Fibroblast of peridontal ligament (primary cell): ENCODE measurements at regions not wholly inside any gene's neighbourhood (a gene's known extent, or its start where the extent isn't known, plus 50 kb on each side); places are given as distances from the start of the nearest gene placed in this dataset.
A peak's percentile ranks its signal among the peaks of the same experiment; 100 is the strongest.
"Not testable (repeated sequence)": the region's sequence is repeated elsewhere in the genome, so short reads cannot be mapped to it uniquely, and the experiment has no call there.

Source experiments
- DNase-seq: peaks from one replicate; pipeline ENCODE4 v3.0.0-alpha.2; 2010; ENCODE audit errors: extremely low read depth

DNA sequence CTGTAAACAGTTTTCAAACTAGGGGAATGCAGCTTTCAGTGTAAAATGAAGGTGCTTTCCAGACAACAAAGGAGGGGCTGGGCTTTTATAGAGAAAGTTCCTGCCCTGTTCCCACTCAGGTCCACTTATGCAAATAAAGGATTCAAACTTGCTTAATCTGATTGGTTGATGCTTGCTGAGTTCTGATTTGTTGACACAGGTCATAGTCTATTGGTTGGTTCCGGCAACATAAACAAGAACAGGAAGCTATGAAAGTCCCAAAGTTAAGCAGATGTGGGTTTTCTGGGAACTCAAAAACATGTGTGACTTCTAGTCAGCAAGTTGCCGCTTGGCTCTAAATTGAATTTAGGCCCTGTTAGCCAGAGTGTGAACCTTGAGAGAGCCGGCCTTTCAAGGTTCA, 194.2 kb upstream of the SVIL start:
- DNase-seq, result no peak

DNA sequence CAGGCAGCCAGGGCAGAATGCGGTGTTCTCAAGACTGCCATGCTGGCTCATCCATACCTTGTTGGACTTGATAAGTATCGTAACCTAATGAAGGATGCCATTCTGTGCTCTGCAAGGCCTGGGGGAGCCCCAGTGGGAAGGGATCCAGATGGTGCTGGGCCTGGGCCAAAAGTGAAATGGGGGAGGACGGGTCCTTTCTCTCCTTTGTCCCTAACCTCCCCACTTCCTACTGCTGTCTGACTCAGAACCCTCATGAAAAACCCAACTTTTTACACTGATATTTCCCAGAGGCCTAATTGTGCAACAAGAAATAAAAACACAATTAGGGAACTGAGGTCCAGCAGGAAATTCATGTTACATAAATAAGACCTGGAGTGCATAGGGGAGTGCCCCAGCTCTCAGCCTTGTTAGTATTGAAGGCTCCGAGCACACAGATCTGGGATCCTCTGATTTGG, 193.7 kb upstream of the SVIL start:
- no peak for DNase-seq

DNA sequence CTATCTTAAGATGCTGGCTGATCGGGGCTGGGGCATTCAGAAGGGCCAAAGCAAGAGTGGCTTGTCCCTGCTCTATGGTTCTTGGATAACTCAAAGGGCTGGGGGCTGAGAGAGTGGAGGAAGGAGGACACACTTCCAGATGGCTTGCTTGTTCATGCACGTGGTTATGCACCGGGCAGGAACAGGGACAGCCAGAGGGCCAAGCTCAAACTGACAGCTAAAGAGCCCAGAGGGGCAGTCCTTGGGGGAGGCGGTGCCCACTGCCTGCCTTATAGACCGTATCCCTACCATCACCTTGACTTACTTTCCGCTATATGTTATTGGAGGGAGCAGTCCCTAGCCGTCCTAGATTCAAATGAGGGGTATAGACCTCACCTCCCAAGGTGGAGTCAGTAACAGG, 192.7 kb upstream of the SVIL start:
- DNase-seq, result no peak

DNA sequence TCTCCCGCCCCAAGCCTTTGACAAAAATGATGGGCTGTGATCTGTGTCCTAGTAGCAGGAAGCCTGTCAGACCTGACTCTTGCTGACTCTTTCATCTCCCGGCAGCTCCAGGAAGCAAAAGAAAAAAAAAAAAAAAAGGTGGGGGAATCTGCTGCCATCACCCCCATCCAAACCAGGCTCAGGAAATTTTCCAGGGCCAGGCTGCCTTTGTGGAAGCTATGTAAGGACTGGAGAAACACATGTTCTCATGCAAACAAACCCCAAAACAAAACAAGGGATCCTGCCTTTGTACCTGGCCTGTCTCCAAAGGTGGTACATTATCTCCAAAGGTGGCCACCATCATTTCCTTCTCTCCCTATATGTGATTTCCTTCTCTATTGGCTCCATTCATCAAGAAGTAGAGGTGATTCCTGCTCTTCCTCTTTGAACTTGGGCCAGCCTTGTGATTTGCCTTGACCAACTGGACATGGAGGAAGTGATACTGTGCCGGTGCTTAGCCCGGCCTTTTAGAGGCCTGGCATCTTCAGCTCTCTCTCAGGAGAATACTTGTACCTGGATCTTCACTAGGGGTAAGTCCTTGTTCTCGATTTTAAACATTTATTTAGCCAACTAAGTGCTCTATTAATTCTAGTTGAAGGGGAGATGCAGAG, 192.2 kb upstream of the SVIL start:
- DNase-seq, result no peak

DNA sequence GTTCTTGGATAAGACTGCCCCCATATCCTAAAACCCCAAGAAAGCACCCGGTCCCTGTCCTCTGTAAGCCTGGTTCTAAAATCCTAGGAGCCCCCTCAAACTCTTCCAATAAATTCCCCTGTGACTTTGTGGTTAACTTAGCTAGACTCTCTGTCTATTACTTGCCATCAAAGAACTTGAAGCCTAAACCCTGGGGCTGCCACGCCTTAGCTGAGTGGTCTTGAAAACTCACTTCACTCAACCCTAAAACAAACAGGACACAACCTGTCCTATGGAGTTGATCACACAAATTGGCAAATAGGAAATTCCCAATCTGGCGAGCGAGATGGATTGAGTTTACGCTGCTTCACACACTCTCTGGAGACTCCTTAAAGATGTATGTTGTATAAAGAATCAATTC, 191.4 kb upstream of the SVIL start:
- no peak for DNase-seq

DNA sequence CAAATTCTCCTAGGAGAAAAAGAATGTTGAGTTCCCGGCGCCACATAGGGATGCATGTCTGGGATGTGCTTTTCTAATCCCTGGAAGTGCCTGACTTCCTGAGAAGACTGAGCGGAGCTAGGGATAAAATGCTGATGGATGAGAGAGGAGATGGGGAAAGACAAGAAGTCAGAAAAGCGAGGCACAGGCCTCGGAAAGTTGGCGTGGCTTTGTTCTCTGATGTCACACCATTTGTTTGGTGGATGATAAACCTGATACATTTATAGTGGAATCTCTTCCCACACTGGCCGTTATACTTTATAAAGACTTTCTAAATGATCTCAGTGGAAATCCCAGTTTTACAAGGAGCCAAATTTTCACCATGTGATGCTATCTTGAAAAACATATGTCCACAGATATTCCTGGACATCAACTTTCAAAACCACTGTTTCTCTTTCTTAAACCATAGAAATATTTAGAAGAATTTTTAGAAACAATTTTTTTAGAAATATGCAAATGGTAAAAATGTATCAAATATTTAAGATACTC, 188.8 kb upstream of the SVIL start:
- DNase-seq, result no peak

DNA sequence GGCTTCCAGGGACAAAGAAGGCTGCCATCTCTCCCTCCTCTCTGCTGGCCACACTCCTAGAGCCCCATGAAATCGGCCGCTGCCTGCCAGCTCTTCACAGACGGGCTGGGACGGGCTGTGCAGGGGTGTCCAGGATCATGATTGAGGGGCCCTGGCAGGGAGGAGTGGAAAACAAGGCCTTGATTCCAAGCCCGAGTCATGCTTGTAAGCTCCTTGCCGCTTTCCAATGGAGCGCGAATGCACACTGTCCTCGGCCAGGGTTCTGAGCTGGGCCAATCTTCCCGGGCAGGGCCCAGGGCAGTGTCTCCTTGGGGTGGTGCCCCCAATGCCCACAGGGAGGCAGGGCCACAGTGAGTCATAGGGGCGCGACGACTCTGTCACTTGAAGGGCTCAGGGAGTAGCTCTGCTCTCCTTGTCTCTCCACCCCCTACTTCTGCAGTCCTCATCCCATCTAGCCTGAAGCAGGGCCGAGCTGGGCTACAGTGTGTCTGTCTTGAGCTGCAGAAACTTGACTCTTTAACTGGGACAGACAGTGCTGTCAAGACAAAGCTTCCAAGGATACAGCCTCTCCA, 186.2 kb upstream of the SVIL start:
- no peak for DNase-seq

DNA sequence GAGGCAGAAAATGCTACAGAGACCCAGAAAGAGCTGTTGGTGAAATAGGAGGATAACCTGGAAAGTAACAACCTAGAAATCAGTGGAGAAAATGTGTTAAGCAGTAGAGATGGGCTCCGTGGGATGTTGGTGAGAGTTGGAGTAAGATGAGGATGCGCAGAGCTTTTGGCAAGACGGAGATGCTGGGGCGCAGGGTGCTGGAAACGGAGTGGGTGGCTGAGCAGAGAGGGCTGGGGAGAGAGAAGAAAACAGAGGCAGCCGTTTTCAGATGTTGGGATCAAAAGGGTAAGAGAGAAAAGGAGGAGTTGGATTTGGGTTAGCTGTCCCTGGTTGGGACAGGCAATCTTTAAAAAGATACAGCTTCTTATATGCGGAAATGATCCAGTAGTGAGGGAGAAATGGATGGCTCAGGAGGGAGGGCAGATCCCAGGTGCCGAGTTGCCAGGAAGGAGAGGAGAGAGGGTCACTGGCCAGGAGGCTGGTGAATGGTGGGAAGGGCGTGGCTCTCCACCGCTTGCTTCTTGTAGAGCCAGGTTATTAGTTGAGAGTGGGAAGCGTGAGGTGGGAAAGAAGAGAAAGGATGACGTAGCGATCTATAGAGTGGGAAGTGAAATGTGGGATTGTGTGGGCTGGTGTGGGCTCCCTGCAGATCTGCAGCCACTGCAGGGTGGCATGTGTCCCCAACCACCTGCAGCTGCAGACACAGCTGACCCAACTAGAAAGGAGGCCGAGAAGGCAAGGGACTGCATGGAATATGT, 182.2 kb upstream of the SVIL start:
- DNase-seq, result no peak

DNA sequence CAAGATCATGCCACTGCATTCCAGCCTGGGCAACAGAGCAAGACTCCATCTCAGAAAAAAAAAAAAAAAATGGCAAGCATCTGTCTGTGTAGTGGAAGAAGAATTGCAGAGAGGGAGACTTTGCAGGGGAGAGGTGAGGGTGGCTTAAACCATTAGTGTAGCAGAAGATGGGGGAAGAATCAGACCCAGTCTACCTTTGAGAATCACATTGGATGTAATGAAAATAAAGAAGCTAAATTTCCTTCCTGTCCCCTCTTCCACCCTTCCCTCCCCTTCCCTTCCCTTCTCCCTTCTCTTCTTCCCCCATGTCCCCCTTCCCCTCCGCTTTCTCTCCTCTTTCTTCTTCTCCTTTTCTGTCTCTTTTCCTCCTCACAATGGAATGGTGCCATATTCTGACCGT, 180.8 kb upstream of the SVIL start:
- no peak for DNase-seq

DNA sequence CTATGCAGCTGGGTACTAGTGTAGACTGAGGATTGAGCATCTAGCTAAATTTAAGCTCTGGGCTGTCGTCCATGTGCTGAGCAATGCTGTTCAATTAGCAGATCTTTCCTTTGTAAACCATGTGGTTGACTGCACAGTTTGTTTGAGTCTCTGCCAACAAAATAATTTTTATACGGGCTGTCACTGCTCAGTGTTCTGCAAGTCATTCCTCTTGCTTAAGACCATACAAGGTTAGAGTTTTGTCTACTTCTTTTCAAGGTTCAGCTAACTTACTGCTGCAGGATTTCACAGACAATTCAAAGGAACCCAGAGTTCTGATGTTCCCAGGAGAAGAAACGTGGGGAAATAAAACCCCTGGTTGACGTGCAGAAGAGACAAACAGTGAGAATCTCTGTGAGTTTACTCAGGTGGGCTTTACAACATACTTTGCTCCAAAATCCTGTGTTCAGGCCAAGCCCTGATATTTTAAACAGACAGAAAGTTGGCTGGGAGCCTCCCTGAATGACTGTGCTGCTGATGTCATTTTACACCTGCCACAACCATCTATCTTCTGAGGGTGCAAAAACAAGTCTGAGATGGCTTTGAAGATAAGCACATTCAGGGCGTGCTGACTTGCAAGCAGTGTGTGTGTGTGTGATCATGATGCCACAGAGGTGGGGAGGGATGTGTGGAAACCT, 177.1 kb upstream of the SVIL start:
- peak; percentile 99 for DNase-seq

DNA sequence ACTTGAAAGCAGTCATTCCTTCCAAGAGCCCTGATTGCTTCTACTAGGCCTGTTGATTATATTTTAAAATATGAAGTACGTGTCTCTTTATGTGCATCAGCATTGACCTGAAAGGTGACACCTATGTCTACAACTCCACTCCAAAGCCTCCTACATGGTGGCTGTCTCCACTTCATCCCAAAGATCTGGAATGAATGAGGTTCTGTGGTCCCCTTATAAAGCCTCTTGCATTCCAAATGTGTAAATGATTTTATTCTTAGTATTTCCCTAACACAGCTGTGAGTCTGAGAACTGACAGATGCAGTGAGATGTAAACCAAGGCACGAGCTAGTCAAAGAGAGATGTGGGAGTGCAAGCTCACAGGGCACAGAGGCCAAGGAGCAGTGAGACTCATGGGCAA, 176.0 kb upstream of the SVIL start:
- DNase-seq, result no peak

DNA sequence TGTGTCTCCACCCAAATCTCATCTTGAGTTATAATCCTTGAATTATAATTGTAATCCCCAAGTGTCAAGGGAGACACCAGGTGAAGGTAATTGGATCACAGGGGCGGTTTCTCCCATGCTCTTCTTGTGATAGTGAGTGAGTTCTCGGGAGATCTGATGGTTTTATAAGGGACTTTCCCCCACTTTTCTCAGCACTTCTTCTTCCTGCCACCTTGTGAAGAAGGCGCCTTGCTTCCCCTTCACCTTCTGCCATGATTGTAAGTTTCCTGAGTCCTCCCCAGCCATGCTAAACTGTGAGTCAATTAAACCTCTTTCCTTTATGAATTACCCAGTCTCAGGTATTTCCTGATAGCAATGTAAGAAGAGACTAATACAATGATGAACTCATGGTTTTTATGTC, 175.5 kb upstream of the SVIL start:
- not testable (repeated sequence) for DNase-seq

DNA sequence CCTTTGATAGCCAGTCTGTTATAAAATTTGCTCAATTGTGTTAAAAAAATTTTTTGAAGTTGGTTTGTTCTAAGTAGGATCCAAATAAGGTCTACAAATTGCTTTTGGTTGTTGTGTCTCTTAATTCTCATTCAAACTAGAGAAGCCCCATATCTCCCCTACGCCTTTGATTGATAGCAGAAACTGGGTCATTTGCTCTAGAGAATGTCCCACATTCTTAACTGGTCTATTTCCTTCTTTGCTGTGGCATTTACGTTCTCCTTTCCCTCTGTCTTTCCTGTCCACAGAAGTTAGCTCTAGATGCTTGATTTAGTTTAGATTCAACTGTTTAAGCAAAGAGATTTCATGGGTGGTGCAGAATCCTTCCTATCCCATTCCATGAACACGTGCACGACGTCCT, 174.6 kb upstream of the SVIL start:
- no peak for DNase-seq

DNA sequence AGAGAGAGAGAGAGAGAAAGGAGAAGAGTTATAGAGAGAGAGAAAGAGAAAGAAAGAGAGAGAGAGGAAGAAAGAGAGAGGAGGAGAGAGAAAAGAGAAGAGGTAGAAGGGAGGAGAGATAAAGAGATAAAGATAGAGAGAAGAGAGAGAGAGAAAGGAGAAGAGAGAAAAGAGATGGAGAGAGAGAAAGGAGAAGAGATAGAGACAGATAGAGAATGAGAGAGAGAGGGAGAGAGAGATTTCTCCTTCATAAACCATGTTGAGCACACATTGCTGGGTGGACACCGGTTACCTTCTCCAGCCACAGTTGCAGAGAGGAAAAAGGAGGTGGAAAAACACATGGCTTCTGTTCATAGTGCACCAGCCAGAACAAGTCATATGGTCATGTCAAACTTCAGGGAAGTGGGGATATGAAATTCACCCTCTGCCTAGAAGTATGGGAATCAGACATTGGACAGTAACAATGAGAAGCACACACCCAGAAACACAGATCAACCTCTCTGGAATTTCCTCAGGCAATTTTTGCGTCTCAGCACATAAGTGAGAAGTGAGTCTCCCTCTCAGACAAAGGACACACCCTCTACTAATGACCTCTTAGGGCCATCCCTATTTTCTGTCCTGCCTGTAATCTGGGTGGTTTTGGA, 172.5 kb upstream of the SVIL start:
- DNase-seq, result peak; percentile 66

DNA sequence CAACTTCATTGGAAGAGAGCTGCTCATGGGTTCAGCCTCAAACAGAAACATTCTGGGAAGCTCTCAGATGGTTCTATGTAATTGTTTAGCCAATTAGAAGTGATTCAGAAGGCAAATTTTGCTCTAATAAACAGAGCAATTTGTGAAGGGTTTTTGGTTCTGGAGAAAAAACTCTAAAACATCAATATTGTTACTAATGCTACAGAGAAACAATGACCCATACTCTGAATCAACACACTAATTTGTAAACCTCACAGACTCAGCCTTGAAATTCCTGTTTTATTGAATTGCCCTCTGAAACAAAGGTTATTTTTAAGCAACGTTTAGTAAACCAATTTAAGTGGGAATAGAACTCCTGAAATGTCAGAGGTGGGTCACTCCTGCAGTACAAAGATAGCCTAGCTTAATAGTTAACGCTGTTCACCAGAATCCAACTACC, 171.6 kb upstream of the SVIL start:
- peak; percentile 75 for DNase-seq

DNA sequence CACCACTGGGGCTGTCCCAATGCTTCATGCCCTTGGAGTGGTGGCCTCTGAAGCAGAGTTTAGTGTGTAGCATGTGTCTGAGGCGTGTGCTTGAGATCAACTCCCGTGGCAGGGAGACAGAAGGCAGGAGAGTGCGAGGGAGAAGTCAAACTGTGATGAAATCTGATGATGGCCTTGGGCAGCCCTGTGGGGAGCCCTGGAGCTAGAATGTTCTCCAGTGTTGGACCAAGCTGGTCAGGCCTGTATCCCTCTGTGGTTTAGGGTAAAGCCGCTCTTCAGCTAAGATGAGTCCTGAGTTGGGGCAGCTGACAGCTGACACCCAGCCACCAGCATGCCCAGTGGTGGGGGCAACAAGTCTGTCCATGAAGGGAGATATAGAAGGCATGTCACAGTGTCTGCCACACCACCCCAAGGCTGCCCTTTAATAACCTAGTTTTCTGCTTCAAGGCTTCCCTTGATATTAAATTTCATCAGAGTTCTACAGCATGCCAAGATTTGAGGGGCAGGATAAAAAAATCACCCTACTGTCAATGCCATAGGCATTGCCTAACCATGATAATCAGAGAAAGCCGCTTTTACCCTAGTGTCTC, 170.5 kb upstream of the SVIL start:
- DNase-seq, result peak; percentile 30

DNA sequence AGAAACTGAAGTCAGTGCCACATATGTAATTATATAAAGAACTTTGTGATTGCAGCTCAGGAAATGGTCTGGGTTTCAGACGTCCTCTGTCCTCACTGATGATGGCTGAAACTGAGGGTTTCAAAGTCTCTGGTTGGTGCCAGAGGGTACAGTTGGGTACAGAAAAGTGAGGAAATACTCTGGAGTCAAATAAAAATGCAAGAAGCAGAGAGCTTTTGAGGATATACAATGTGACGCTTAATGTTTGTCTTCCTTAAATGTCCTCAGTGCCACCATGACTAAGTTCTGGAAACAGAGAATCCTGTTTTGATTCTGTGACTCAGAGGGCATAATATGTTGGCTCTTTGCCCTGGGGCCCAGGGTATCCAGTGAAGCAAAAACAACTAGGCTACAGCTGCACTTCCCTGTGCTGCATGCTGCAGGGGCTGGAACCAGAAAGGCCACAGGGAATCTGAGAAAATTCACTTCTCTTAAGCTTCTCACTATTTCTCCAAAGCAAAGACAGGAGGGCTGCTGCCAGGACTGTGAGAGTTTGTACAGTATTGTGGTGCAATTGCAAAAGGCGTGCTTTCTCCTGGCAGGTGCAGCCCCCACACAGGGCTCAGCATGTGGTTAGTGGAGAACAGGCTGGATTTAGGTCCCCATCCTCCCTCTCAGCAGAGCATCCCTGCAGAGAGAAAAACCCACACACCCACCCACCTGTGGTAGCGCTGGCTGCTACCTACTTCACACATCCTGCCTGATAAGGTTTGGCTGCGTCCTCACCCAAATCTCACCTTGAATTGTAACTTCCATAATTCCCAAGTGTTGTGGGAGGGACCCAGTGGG, 169.5 kb upstream of the SVIL start:
- peak; percentile 90 for DNase-seq

DNA sequence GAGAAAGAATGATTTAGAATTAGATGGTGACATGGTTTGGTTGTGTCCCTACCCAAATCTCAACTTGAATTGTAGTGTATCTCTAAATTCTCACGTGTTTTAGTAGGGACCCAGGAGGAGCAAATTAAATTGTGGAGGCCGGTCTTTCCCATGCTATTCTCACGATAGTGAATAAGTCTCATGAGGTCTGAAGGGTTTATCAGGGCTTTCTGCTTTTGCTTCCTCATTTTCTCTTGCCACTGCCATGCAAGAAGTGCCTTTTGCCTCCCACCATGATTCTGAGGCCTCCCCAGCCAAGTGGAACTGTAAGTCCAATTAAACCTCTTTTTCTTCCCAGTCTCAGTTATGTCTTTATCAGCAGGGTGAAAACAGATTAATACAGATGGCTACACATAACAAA, 167.4 kb upstream of the SVIL start:
- no peak for DNase-seq

DNA sequence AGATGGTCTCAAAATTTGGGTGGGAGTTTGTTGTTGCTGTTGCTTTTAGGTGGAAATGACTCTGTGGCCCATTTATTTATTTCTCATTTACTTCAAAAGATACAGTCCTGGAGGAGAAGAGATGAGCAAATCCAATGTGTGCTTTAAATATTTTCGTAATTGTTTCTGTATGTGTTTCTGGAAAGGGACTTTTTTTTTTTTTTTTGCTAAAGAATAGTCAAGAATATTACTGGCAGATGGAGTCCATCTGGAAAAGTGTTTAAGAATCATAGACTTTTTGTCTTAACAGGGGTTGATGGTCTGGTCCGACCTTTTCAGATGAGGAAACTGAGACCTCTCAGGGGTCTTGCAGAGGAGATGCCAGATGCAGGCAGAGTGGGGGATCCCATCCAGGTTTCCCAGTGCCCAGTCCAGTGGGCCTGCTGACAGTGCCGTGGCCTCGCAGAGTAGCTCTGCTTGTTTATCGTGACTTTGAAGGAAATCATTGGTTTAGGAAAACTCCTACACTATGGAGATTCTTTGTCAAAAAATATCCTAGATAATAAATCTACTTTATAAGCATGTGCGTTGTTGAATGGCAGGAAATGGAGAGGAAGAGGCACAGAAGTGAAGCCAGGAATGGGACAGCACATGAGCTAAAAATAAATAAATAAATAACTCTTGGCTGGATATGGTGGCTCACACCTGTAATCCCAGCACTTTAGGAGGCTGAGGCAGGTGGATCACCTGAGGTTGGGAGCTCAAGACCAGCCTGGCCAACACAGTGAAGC, 164.3 kb upstream of the SVIL start:
- DNase-seq, result peak; percentile 61

DNA sequence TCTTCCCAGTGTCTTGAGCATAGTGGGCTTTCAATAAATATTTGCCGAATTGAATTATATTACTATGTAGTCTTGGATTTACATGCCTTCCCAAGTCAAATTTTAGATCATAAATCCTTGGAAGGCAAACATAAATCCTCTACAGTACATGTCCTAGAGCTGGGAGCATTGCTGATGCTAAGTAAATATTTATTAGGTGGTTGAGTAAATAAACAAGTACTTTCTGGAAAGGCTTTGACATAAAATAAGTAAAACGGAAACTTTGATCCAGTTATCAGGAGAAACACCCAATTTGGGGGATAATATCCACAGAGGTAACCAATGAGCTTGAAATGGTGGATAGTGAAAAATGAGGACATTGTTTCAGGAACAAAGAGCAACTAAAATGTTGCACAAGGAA, 162.8 kb upstream of the SVIL start:
- no peak for DNase-seq
